ENCODE measurements at regions not wholly inside any gene's neighbourhood (a gene's known extent, or its start where the extent isn't known, plus 50 kb on each side); places are given as distances from the start of the nearest gene placed in this dataset.

GRCh38 chr6:147641511-147641910 lies 133.0 kb downstream of the SAMD5 start:
- no peak for TF ChIP-seq CTCF (conservative IDR thresholded peaks at IDR 0.05; ENCODE audit: low read depth, low read length)
- no peak for TF ChIP-seq EZH2phosphoT487 (IDR thresholded peaks at IDR 0.05; ENCODE audit: borderline replicate concordance, low read length)

All from PC-3 (cell line).